CD14-positive monocyte (primary cell): ENCODE measurements at regions not wholly inside any gene's neighbourhood (a gene's known extent, or its start where the extent isn't known, plus 50 kb on each side); places are given as distances from the start of the nearest gene placed in this dataset.

Experiments
- DNase-seq, 3 donors: peaks; one replicate each; pipeline ENCODE4 v3.0.0-alpha.2; 2011 to 2022
- H2AFZ ChIP-seq: 2 replicates; pipeline ENCODE4 v1.6.0; 2012; ENCODE audit warnings: mild to moderate bottlenecking, low read depth, low read length, inconsistent platforms; ENCODE audit not compliant: insufficient read depth, poor library complexity, severe bottlenecking
- H3K27ac ChIP-seq, 2 donors: 1 replicate in 1 of 2; 2 replicates in 1 of 2; pipeline ENCODE4 v1.5.1; 2012 to 2013; ENCODE audit warnings: low read length in 2 of 2, control low read depth in 1 of 2, inconsistent platforms in 1 of 2, low read depth in 1 of 2, mild to moderate bottlenecking in 1 of 2
- H3K27me3 ChIP-seq, 2 donors: one replicate each; pipeline versions ENCODE4 v1.6.0 to v1.6.1; 2011 to 2013; ENCODE audit warnings: low read length in 2 of 2; ENCODE audit not compliant: control insufficient read depth in 2 of 2, insufficient read depth in 2 of 2
- H3K36me3 ChIP-seq, 2 donors: replicated peaks in 1 of 2; 1 replicate in 1 of 2; 2 replicates in 1 of 2; pipeline versions ENCODE4 v1.5.1 to v1.6.1; 2012 to 2013; ENCODE audit warnings: low read length in 2 of 2, control low read depth in 1 of 2, inconsistent platforms in 1 of 2, mild to moderate bottlenecking in 1 of 2; ENCODE audit not compliant: insufficient read depth in 2 of 2, control insufficient read depth in 1 of 2
- H3K4me1 ChIP-seq, 2 donors: 1 replicate in 1 of 2; 2 replicates in 1 of 2; pipeline versions ENCODE4 v1.5.1 to v1.6.1; 2012 to 2013; ENCODE audit warnings: low read length in 2 of 2, control low read depth in 1 of 2, inconsistent platforms in 1 of 2, mild to moderate bottlenecking in 1 of 2, moderate library complexity in 1 of 2; ENCODE audit not compliant: insufficient read depth in 2 of 2, control insufficient read depth in 1 of 2
- H3K4me2 ChIP-seq: replicated peaks from 2 replicates; pipeline ENCODE3; 2012; ENCODE audit warnings: low read length, moderate library complexity, mild to moderate bottlenecking; ENCODE audit not compliant: poor library complexity, severe bottlenecking; ENCODE audit errors: extremely low read depth
- H3K4me3 ChIP-seq, 3 experiments: fragments of 200-600 bp in 1 of 3; sonication (generic) in 1 of 3; replicated peaks in 1 of 3; 1 replicate in 2 of 3; 2 replicates in 1 of 3; pipeline ENCODE4 v1.5.1; 2011 to 2013; ENCODE audit warnings: low read length in 3 of 3, mild to moderate bottlenecking in 3 of 3, control low read depth in 2 of 3, low read depth in 2 of 3, inconsistent platforms in 1 of 3, moderate library complexity in 1 of 3
- H3K79me2 ChIP-seq: 2 replicates; pipeline ENCODE4 v1.6.0; 2012; ENCODE audit warnings: mild to moderate bottlenecking, control low read depth, inconsistent platforms, low read length, moderate library complexity; ENCODE audit not compliant: insufficient read depth
- H3K9ac ChIP-seq: 2 replicates; pipeline ENCODE4 v1.6.0; 2017; ENCODE audit warnings: low read length, mild to moderate bottlenecking; ENCODE audit not compliant: insufficient read depth, poor library complexity, severe bottlenecking
- H3K9me3 ChIP-seq, 2 donors: replicated peaks in 1 of 2; 1 replicate in 1 of 2; 2 replicates in 1 of 2; pipeline versions ENCODE4 v1.5.1 to v1.6.1; 2012 to 2013; ENCODE audit warnings: low read length in 2 of 2, control low read depth in 1 of 2; ENCODE audit not compliant: control insufficient read depth in 1 of 2, insufficient read depth in 1 of 2
- H4K20me1 ChIP-seq: 2 replicates; pipeline ENCODE4 v1.6.0; 2012; ENCODE audit warnings: mild to moderate bottlenecking, low read length, control low read depth, moderate library complexity; ENCODE audit not compliant: insufficient read depth
- H3K27ac Mint-ChIP-seq, 7 donors: one replicate each; pipeline ENCODE4 v1.8.0; 2020; ENCODE audit warnings: mild to moderate bottlenecking in 7 of 7, mixed read lengths in 7 of 7, moderate library complexity in 6 of 7, inconsistent platforms in 2 of 7
- H3K27me3 Mint-ChIP-seq, 3 donors: one replicate each; pipeline ENCODE4 v1.8.0; 2021 to 2022; ENCODE audit warnings: low read depth in 3 of 3, mild to moderate bottlenecking in 3 of 3, mixed read lengths in 3 of 3, moderate library complexity in 3 of 3, inconsistent platforms in 1 of 3
- H3K36me3 Mint-ChIP-seq, 2 donors: one replicate each; pipeline ENCODE4 v1.8.0; 2020; ENCODE audit warnings: mixed read lengths in 2 of 2, inconsistent platforms in 1 of 2, mild to moderate bottlenecking in 1 of 2
- H3K4me1 Mint-ChIP-seq: one replicate; pipeline ENCODE4 v1.8.0; 2020; ENCODE audit warnings: mild to moderate bottlenecking, mixed read lengths
- H3K4me3 Mint-ChIP-seq, 2 donors: one replicate each; pipeline ENCODE4 v1.8.0; 2020; ENCODE audit warnings: mild to moderate bottlenecking in 2 of 2, mixed read lengths in 2 of 2, moderate library complexity in 1 of 2
- H3K9me3 Mint-ChIP-seq, 7 donors: one replicate each; pipeline ENCODE4 v1.8.0; 2020 to 2022; ENCODE audit warnings: mixed read lengths in 7 of 7, mild to moderate bottlenecking in 6 of 7, moderate library complexity in 6 of 7, inconsistent platforms in 2 of 7
- WGBS: methylation state at CpG from one replicate; pipeline ENCODE4 v1.1.5; 2013; ENCODE audit warnings: missing lambda C conversion rate; ENCODE audit not compliant: insufficient coverage; 5-methylcytosine and 5-hydroxymethylcytosine counted together
- intact Hi-C, 2 donors: fragments of 100-400 bp; cut with micrococcal nuclease; formaldehyde crosslinking; loops; one replicate each; pipeline versions ENCODE4 v1.15.0 to v1.15.1; 2023
- TF ChIP-seq, protein P1 (sequence below): fragments of 200-600 bp; IDR thresholded peaks from one replicate; pipeline ENCODE4 v1.8.0; 2022; ENCODE audit warnings: antibody characterized with exemption, mild to moderate bottlenecking

DNA sequence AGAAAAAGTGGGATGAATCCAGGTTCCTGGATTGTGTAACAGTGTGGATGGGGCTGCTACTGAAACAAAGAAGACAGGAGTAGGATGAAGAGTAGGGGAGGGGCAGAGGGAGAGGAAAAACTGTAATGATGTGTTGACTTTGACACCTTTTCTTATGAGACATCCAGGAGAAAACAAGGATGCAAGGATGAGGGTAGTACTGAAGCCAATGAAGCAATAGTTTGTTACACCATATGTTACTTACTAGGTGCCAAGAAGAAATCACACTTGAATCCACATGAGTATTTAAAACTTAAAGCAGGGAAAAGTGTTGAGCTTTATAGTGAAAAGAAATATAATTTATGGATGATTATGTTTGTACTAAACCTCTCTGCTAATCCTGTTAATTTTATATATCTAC, 420.6 kb downstream of the ARL4A start:
- TF ChIP-seq, protein P1, sequence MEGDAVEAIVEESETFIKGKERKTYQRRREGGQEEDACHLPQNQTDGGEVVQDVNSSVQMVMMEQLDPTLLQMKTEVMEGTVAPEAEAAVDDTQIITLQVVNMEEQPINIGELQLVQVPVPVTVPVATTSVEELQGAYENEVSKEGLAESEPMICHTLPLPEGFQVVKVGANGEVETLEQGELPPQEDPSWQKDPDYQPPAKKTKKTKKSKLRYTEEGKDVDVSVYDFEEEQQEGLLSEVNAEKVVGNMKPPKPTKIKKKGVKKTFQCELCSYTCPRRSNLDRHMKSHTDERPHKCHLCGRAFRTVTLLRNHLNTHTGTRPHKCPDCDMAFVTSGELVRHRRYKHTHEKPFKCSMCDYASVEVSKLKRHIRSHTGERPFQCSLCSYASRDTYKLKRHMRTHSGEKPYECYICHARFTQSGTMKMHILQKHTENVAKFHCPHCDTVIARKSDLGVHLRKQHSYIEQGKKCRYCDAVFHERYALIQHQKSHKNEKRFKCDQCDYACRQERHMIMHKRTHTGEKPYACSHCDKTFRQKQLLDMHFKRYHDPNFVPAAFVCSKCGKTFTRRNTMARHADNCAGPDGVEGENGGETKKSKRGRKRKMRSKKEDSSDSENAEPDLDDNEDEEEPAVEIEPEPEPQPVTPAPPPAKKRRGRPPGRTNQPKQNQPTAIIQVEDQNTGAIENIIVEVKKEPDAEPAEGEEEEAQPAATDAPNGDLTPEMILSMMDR: no peak
- H3K79me2 ChIP-seq: no peaks in the 10 kb centered on the region
- H3K36me3 ChIP-seq: no peaks in the 10 kb centered on the region
- H3K4me3 ChIP-seq: no peak overlapping the region
- H4K20me1 ChIP-seq: no peaks in the 10 kb centered on the region
- Mint-ChIP-seq H3K36me3 (no peaks in the 10 kb centered on the region), H3K27me3 (peaks cover 0 to 2% (median 1%) of the 10 kb centered on the region in 3 donors), H3K4me3 (no peak overlapping the region), H3K4me1 (peaks cover 20% of the 10 kb centered on the region), H3K9me3 (peaks cover 2 to 12% (median 8%) of the 10 kb centered on the region in 7 donors), H3K27ac (no peak overlapping the region)
- no peak for DNase-seq
- intact Hi-C loops: no loop called here
- H3K27ac ChIP-seq: no peak overlapping the region
- no peak overlapping the region for H3K4me2 ChIP-seq
- no peak overlapping the region for H2AFZ ChIP-seq
- no peaks in the 10 kb centered on the region for H3K27me3 ChIP-seq
- no peak overlapping the region for H3K9ac ChIP-seq
- H3K4me1 ChIP-seq: peaks cover 12 to 20% of the 10 kb centered on the region in 2 donors
- peaks cover 0 to 13% of the 10 kb centered on the region in 2 donors for H3K9me3 ChIP-seq

DNA sequence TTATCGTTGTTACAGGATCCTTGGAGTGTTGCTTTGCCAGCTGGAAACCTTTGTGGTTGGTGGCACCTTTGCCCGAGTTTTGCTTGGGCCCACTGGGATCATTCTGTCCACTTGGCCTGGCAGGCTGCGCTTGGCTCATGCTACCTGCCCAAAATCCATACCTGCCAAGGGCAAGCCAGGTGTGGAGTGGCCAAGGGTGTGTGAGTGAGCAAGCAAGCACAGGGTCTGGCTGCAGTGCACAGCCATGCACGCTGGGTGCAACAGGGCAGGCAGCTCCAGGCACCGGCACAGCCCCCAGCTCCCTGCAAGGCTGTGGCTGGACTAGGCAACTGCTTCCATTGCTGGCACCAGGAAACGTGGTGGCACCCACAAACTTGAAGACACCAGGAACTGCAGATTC, 421.8 kb downstream of the ARL4A start:
- Histone ChIP-seq H3K36me3 (no peaks in the 10 kb centered on the region), H3K27ac (no peak overlapping the region), H3K4me1 (peaks cover 6 to 13% of the 10 kb centered on the region in 2 donors), H3K4me2 (no peak overlapping the region), H4K20me1 (no peaks in the 10 kb centered on the region), H2AFZ (no peak overlapping the region), H3K9me3 (peaks cover 0 to 13% of the 10 kb centered on the region in 2 donors), H3K27me3 (no peaks in the 10 kb centered on the region), H3K4me3 (no peak overlapping the region), H3K79me2 (no peaks in the 10 kb centered on the region), H3K9ac (no peak overlapping the region)
- TF ChIP-seq, protein P1: no peak
- no peak for DNase-seq
- intact Hi-C loops: no loop called here
- H3K4me3 Mint-ChIP-seq: no peak overlapping the region
- H3K27ac Mint-ChIP-seq: no peak overlapping the region
- 96% methylated on average over 5 of the region's 6 CpGs for WGBS
- peaks cover 0 to 2% (median 1%) of the 10 kb centered on the region in 3 donors for H3K27me3 Mint-ChIP-seq
- peaks cover 14% of the 10 kb centered on the region for H3K4me1 Mint-ChIP-seq
- no peaks in the 10 kb centered on the region for H3K36me3 Mint-ChIP-seq
- H3K9me3 Mint-ChIP-seq: peaks cover 2 to 12% (median 8%) of the 10 kb centered on the region in 7 donors
